D721Med (cell line): ENCODE measurements at regions not wholly inside any gene's neighbourhood (a gene's known extent, or its start where the extent isn't known, plus 50 kb on each side); places are given as distances from the start of the nearest gene placed in this dataset.
A peak's percentile ranks its signal among the peaks of the same experiment; 100 is the strongest.

Source experiments
- DNase-seq: peaks from one replicate; pipeline ENCODE4 v3.0.0; 2011; ENCODE audit warnings: low spot score; ENCODE audit not compliant: insufficient read length
- FAIRE-seq: peaks from 2 replicates; lab custom pipeline; 2011; peaks lifted over from hg19 to GRCh38; lab: Jason Lieb, UNC
- CTCF ChIP-seq: IDR thresholded peaks from 2 replicates; pipeline ENCODE4 v1.5.1; 2012; ENCODE audit warnings: mild to moderate bottlenecking, control low read depth; ENCODE audit not compliant: insufficient read depth; ENCODE audit errors: missing control alignments

GRCh38 chr5:160930406-160930805 is 78.4 kb upstream of the ATP10B start:
- FAIRE-seq (no peak), DNase-seq (no peak)
- no peak for TF ChIP-seq CTCF

GRCh38 chr5:160929906-160930305 is 77.9 kb upstream of the ATP10B start:
- no peak for DNase-seq
- no peak for TF ChIP-seq CTCF
- no peak for FAIRE-seq

- DNase-seq: no peak
- FAIRE-seq: no peak
- no peak for TF ChIP-seq CTCF
Measured at GRCh38 chr5:160929360-160929759, 77.3 kb upstream of the ATP10B start.

- FAIRE-seq: no peak
- no peak for DNase-seq
Measured at GRCh38 chr5:160926428-160926827, 74.4 kb upstream of the ATP10B start.

GRCh38 chr5:160925281-160925680 is 73.3 kb upstream of the ATP10B start:
- no peak for TF ChIP-seq CTCF
- DNase-seq: no peak
- FAIRE-seq: no peak

More at GRCh38 chr5:160926428-160926827, 74.4 kb upstream of the ATP10B start:
- no peak for TF ChIP-seq CTCF

GRCh38 chr5:160923936-160924710 is 72.1 kb upstream of the ATP10B start:
- FAIRE-seq (peak; percentile 56), DNase-seq (peak; percentile 26)
- TF ChIP-seq CTCF: no peak

- TF ChIP-seq CTCF: no peak
- FAIRE-seq: no peak
- DNase-seq: no peak
Measured at GRCh38 chr5:160923411-160923810, 71.4 kb upstream of the ATP10B start.
